Nephron progenitor cell (in vitro differentiated cells): ENCODE measurements at regions not wholly inside any gene's neighbourhood (a gene's known extent, or its start where the extent isn't known, plus 50 kb on each side); places are given as distances from the start of the nearest gene placed in this dataset.

Experiments
- DNase-seq: peaks from one replicate; pipeline ENCODE4 v3.0.0; 2021
- H3K27ac Mint-ChIP-seq: 2 replicates; pipeline ENCODE4 v1.8.0; 2021; ENCODE audit warnings: mild to moderate bottlenecking, moderate library complexity, mixed read lengths
- H3K27me3 Mint-ChIP-seq: 2 replicates; pipeline ENCODE4 v1.8.0; 2021; ENCODE audit warnings: mild to moderate bottlenecking, low read depth, mixed read lengths; ENCODE audit not compliant: poor library complexity
- H3K36me3 Mint-ChIP-seq: 2 replicates; pipeline ENCODE4 v1.8.0; 2021; ENCODE audit warnings: low read depth, mixed read lengths
- H3K4me1 Mint-ChIP-seq: 2 replicates; pipeline ENCODE4 v1.8.0; 2021; ENCODE audit warnings: mixed read lengths
- H3K4me3 Mint-ChIP-seq: 2 replicates; pipeline ENCODE4 v1.8.0; 2021; ENCODE audit warnings: mild to moderate bottlenecking, moderate library complexity, mixed read lengths
- H3K9me3 Mint-ChIP-seq: 2 replicates; pipeline ENCODE4 v1.8.0; 2021; ENCODE audit warnings: mild to moderate bottlenecking, moderate library complexity, mixed read lengths
- CTCF ChIP-seq: fragments of 200-600 bp; sonication (generic); IDR thresholded peaks from 2 replicates; pipeline ENCODE4 v1.5.0; 2021; ENCODE audit warnings: antibody characterized with exemption

GRCh38 chr9:117787746-117788145 lies 83.5 kb downstream of the TLR4 start:
- H3K4me3 Mint-ChIP-seq = no peak overlapping the region
- H3K27ac Mint-ChIP-seq = no peak overlapping the region
- no peak for TF ChIP-seq CTCF
- DNase-seq = no peak
- H3K36me3 Mint-ChIP-seq = no peaks in the 10 kb centered on the region
- H3K4me1 Mint-ChIP-seq = peaks cover 19% of the 10 kb centered on the region
- peaks cover 3% of the 10 kb centered on the region for H3K27me3 Mint-ChIP-seq
- peaks cover 26% of the 10 kb centered on the region for H3K9me3 Mint-ChIP-seq

- H3K4me1 Mint-ChIP-seq = peaks cover 22% of the 10 kb centered on the region
Observed at GRCh38 chr9:117795271-117795670, 91.1 kb downstream of the TLR4 start.

GRCh38 chr9:117796681-117797080 lies 92.5 kb downstream of the TLR4 start:
- Mint-ChIP-seq H3K27me3 (peaks cover 7% of the 10 kb centered on the region), H3K27ac (no peak overlapping the region), H3K4me1 (peaks cover 22% of the 10 kb centered on the region), H3K36me3 (no peaks in the 10 kb centered on the region), H3K9me3 (peaks cover 10% of the 10 kb centered on the region), H3K4me3 (no peak overlapping the region)
- DNase-seq = no peak
- no peak for TF ChIP-seq CTCF

More at GRCh38 chr9:117795271-117795670, 91.1 kb downstream of the TLR4 start:
- H3K27me3 Mint-ChIP-seq = peaks cover 7% of the 10 kb centered on the region
- H3K27ac Mint-ChIP-seq = no peak overlapping the region
- no peaks in the 10 kb centered on the region for H3K36me3 Mint-ChIP-seq
- no peak for TF ChIP-seq CTCF
- no peak overlapping the region for H3K4me3 Mint-ChIP-seq
- no peak for DNase-seq
- peaks cover 22% of the 10 kb centered on the region for H3K9me3 Mint-ChIP-seq

- H3K4me3 Mint-ChIP-seq = no peak overlapping the region
- no peak overlapping the region for H3K27ac Mint-ChIP-seq
- DNase-seq = no peak
- H3K27me3 Mint-ChIP-seq = peaks cover 22% of the 10 kb centered on the region
- H3K9me3 Mint-ChIP-seq = no peaks in the 10 kb centered on the region
- H3K4me1 Mint-ChIP-seq = no peaks in the 10 kb centered on the region
- TF ChIP-seq CTCF = no peak
- H3K36me3 Mint-ChIP-seq = no peaks in the 10 kb centered on the region
Observed at GRCh38 chr9:117800389-117800788, 96.2 kb downstream of the TLR4 start.

- no peak overlapping the region for H3K4me3 Mint-ChIP-seq
- no peak for DNase-seq
- H3K9me3 Mint-ChIP-seq = no peaks in the 10 kb centered on the region
- H3K4me1 Mint-ChIP-seq = peaks cover 4% of the 10 kb centered on the region
- no peak overlapping the region for H3K27ac Mint-ChIP-seq
- peaks cover 5% of the 10 kb centered on the region for H3K27me3 Mint-ChIP-seq
- no peak for TF ChIP-seq CTCF
- no peaks in the 10 kb centered on the region for H3K36me3 Mint-ChIP-seq
Observed at GRCh38 chr9:117809751-117810150, 105.5 kb downstream of the TLR4 start.

GRCh38 chr9:117815315-117815714 lies 111.1 kb downstream of the TLR4 start:
- no peak for TF ChIP-seq CTCF
- DNase-seq = no peak
- H3K4me3 Mint-ChIP-seq = no peak overlapping the region
- H3K4me1 Mint-ChIP-seq = peaks cover 4% of the 10 kb centered on the region
- no peak overlapping the region for H3K27ac Mint-ChIP-seq
- peaks cover 3% of the 10 kb centered on the region for H3K27me3 Mint-ChIP-seq
- H3K36me3 Mint-ChIP-seq = no peaks in the 10 kb centered on the region
- H3K9me3 Mint-ChIP-seq = no peaks in the 10 kb centered on the region
